AG09309 (cell line): ENCODE measurements at regions not wholly inside any gene's neighbourhood (a gene's known extent, or its start where the extent isn't known, plus 50 kb on each side); places are given as distances from the start of the nearest gene placed in this dataset.

ENCODE experiments used
- DNase-seq: peaks from one replicate; pipeline ENCODE4 v3.0.0-alpha.2; 2010; ENCODE audit warnings: low read depth
- H3K4me3 ChIP-seq: 2 replicates; pipeline ENCODE4 v1.5.1; 2011; ENCODE audit warnings: mild to moderate bottlenecking, low read depth, low read length, moderate library complexity; ENCODE audit not compliant: control insufficient read depth
- CTCF ChIP-seq: IDR thresholded peaks from 2 replicates; pipeline ENCODE4 v1.5.1; 2011; ENCODE audit warnings: mild to moderate bottlenecking, low read depth, low read length, inconsistent platforms; ENCODE audit not compliant: insufficient read depth, control insufficient read depth; ENCODE audit errors: missing control alignments

GRCh38 chr12:75634244-75635222 is 123.1 kb upstream of the KRR1 start:
- no peak overlapping the region for H3K4me3 ChIP-seq
- no peak for TF ChIP-seq CTCF
- DNase-seq, result no peak

GRCh38 chr12:75633789-75634188 is 122.4 kb upstream of the KRR1 start:
- TF ChIP-seq CTCF, result no peak

GRCh38 chr12:75632442-75632841 is 121.0 kb upstream of the KRR1 start:
- TF ChIP-seq CTCF, result no peak
- DNase-seq, result no peak
- H3K4me3 ChIP-seq, result no peak overlapping the region

More at GRCh38 chr12:75633789-75634188, 122.4 kb upstream of the KRR1 start:
- H3K4me3 ChIP-seq, result no peak overlapping the region
- no peak for DNase-seq

- no peak overlapping the region for H3K4me3 ChIP-seq
- no peak for DNase-seq
- TF ChIP-seq CTCF, result no peak
Measured at GRCh38 chr12:75631831-75632230, 120.4 kb upstream of the KRR1 start.

- TF ChIP-seq CTCF, result no peak
- no peak for DNase-seq
- H3K4me3 ChIP-seq, result no peak overlapping the region
Measured at GRCh38 chr12:75630091-75630490, 118.7 kb upstream of the KRR1 start.

- H3K4me3 ChIP-seq, result no peak overlapping the region
- no peak for DNase-seq
- no peak for TF ChIP-seq CTCF
Measured at GRCh38 chr12:75628916-75629315, 117.5 kb upstream of the KRR1 start.
